GM21576 (cell line): ENCODE measurements at regions not wholly inside any gene's neighbourhood (a gene's known extent, or its start where the extent isn't known, plus 50 kb on each side); places are given as distances from the start of the nearest gene placed in this dataset.
"Not testable (repeated sequence)": the region's sequence is repeated elsewhere in the genome, so short reads cannot be mapped to it uniquely, and the experiment has no call there.

Experiments used
- ATAC-seq: cut with Tn5 transposase; IDR thresholded peaks from one replicate; pipeline ENCODE4 v1.9.1; 2021; ENCODE audit warnings: mild to moderate bottlenecking, moderate library complexity; ENCODE audit not compliant: unreplicated experiment

- no peak for ATAC-seq
Measured at GRCh38 chr21:31609081-31609480, 50.4 kb upstream of the SOD1 start.

GRCh38 chr21:31607791-31608190 is 51.7 kb upstream of the SOD1 start:
- ATAC-seq = no peak

GRCh38 chr21:31606081-31606874 is 53.2 kb upstream of the SOD1 start:
- ATAC-seq = no peak

DNA sequence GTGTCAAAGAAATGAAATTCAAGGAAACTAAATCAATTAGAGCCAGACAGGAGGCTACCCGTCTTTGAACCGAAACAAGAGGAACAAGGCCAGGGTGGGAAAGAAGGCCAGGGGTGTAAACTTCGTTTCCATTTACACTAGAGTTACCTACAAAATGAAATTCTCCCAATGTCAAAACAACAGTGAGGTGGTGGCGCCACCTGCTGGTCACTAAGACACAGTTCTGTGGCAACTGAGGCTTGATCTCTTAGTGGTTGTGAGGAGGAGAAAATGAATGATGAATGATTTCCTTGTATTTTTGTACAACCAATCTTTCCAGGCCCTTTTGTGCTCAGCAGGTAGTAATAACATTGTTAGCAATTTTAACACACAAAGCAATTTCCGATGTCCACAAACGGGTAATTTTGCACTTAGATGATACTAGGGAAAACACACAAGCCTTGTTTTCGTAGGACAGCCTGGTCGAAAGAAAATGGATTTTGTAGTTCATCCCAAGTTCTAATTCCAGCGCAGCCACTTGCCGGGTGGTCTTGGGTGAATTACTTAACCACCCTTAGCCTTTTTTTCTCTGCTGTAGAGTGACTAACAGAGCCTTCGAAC is 54.8 kb upstream of the SOD1 start:
- no peak for ATAC-seq

GRCh38 chr21:31599563-31599962 is 59.9 kb upstream of the SOD1 start:
- ATAC-seq = no peak

DNA sequence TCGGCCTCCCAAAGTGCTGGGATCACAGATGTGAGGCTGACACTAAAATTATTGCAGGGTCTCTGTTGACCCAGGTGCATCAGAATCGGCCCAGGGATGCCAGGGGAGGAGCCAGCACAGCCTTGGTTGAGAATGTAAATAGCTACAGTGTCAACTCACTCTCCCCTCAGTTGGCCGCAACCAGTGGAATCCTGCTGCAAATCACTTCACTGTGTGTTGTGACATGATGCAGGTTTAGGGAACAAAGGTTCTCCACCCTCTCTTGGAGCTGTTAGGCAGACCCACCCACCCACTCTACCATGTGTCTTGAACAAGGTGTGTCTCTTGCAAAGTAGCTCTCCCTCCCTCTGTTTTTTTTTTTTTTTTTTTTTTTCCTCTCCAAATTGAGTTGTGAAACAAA is 60.5 kb upstream of the SOD1 start:
- no peak for ATAC-seq

DNA sequence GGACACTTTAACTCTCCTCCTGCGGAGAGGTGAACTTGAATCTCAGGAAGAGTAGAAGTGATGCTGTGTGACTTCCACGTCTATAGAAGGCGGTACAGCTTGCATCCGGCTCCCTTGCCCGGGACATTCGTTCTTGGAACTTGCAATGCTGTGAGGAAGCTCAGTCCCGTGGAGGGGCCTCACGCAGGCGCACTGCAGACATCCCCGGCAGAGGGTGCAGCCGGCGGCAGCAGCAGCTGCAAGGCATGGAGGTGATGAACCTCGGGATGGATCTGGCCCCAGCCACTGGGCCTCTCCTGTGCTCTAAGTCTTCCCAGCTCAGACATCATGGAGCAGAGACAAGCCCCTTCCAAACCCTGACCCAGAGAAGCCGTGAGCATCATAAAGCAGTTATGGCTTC is 61.8 kb upstream of the SOD1 start:
- no peak for ATAC-seq

- no peak for ATAC-seq
Measured at GRCh38 chr21:31596055-31596454, 63.4 kb upstream of the SOD1 start.

GRCh38 chr21:31594726-31595125 is 64.8 kb upstream of the SOD1 start:
- ATAC-seq = no peak

DNA sequence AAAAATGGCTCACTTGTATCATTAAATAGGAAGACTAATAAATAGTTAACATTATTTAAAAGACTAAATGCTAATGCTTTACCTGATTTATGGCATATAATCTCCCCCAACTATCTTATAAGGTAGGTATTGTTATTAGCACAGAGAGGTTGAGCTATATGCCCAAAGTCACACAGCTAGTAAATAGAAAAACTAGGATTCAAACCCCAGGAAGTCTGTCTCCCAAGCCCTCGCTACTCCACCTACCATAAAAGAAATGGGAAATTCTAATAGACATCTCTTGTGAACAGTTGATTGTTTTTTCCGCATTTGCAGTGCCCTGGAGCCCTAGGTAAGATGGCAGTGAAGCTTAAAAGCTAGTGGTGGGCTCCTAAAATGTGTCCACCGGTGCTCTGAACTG is 65.2 kb upstream of the SOD1 start:
- no peak for ATAC-seq

- no peak for ATAC-seq
Measured at GRCh38 chr21:31592963-31593560, 66.4 kb upstream of the SOD1 start.

DNA sequence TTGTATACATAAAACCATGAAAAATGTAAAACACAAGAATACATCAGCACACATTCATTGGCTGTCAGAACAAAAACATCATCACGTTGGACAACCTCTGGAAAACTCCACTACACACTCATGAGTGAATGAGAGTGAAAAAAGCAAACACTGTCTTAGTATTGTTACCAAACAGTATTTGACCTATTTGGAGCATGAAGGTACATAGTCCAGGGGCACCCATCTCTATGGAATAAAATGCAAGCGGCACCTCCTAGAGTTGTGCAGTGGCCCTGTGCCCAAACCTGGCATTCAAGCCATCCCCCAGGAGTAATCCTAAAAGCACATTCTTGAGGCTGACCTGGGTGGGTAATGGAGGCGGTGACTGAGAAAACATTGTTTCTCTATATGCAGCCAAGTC is 67.0 kb upstream of the SOD1 start:
- no peak for ATAC-seq

- no peak for ATAC-seq
Measured at GRCh38 chr21:31589820-31590219, 69.7 kb upstream of the SOD1 start.

DNA sequence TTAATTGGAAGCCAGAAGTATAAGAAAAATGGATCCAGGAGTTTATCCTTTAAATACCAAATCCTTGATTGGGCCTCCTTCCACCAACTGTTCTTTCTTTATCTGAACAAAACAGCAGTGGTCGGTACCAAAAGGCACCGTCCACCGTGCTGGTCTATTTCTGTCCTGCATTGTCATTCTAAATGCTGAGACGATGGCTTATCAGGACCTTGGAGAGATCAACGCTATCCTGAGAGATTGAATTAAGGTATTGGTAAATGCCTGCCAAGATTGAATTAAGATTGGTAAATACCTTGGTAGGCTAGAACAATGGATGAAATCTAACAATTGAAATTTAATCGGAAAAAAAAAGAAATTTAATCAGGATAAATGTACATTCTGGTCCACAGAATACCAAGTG is 73.4 kb upstream of the SOD1 start:
- ATAC-seq = no peak

- ATAC-seq = not testable (repeated sequence)
Measured at GRCh38 chr21:31583937-31584336, 75.6 kb upstream of the SOD1 start.

- no peak for ATAC-seq
Measured at GRCh38 chr21:31583498-31583897, 76.0 kb upstream of the SOD1 start.

- peak; percentile 69 for ATAC-seq
Measured at GRCh38 chr21:31580866-31581276, 78.6 kb upstream of the SOD1 start.

- no peak for ATAC-seq
Measured at GRCh38 chr21:31577271-31577670, 82.2 kb upstream of the SOD1 start.

GRCh38 chr21:31576428-31576827 is 83.1 kb upstream of the SOD1 start:
- no peak for ATAC-seq

GRCh38 chr21:31573217-31573616 is 86.3 kb upstream of the SOD1 start:
- no peak for ATAC-seq

DNA sequence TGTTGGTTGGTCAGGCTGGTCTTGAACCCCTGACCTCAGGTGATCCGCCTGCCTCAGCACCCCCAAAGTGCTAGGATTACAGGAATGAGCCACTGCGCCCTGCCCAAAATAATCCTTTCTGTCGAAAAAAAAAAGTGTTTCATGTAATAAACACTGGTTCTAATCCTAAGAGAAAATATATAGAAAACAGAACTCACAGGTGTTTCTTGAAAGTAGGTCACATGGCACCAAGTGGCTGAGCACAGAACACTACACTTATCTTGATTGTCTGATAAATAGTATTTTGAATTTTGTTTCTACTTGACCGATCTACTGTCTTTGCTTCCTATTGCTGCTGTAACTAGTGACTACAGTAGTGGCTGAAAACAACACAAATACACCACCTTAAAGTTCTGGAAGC is 87.6 kb upstream of the SOD1 start:
- ATAC-seq = no peak

DNA sequence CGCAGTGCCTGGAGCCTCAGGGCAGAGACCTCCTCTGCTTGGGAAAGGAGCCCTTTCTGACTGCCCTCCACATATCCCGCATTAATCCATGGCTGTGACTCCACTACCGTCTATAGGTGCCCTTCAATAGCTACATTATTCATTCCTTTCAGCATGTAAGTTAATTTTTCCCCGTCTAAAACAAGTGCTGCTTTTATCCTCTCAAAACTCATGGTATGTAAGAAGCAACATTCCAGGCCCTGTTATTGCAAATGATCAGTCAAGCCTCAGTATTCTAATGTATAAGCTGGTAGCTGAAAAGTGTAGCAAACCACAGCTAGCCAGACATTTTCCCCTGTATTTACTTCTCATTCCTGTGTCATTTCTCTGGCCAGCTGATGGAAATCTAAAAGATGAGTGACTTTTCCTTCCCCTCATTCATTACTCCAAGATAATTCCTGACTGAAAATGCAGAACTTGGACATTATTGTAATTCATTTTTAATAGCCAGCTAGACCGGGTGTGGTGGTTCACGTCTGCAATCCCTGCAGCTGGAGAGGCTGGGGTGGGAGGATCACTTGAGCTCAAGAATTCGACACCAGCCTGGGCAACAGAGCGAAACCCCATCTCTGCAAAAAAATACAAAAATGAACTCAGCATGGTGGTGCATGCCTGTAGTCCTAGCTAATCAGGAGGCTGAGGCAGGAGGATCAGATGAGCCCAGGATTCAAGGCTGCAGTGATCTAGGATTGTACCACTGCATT is 88.5 kb upstream of the SOD1 start:
- ATAC-seq = no peak
